ENCODE measurements at regions not wholly inside any gene's neighbourhood (a gene's known extent, or its start where the extent isn't known, plus 50 kb on each side); places are given as distances from the start of the nearest gene placed in this dataset.
A peak's percentile ranks its signal among the peaks of the same experiment; 100 is the strongest.
"Not testable (repeated sequence)": the region's sequence is repeated elsewhere in the genome, so short reads cannot be mapped to it uniquely, and the experiment has no call there.

DNA sequence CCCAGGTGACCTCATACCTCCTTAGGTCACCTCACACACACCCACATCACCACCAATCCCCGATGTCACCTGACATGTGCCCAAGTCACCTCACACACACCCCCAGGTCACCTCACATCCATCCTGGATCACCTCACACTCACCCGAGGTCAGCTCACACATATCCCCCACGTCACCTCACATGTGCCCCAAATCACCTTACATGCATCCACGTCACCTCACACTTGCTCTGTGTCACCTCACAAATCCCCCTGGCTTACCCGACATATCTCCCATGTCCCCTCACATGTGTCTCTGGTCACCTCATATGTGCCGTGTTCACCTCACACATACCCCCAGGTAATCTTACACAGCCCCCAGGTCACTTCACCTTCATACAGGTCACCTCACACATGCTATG, 864.6 kb downstream of the TMEM121 start:
- in situ Hi-C loops (cut with MboI; ENCODE audit: low pct_unique_long_range_greater_than_20kb, low sequenced_read_pairs, unreplicated experiment), result no loop called here
- DNase-seq (ENCODE audit: low spot score), result no peak

GRCh38 chr14:106393742-106394141, 867.4 kb downstream of the TMEM121 start:
- in situ Hi-C loops (cut with MboI; ENCODE audit: low pct_unique_long_range_greater_than_20kb, low sequenced_read_pairs, unreplicated experiment), result no loop called here
- no peak for TF ChIP-seq CTCF (IDR thresholded peaks at IDR 0.05; ENCODE audit: extremely low read depth, insufficient read depth, missing control alignments)
- DNase-seq (ENCODE audit: low spot score), result no peak

More for the DNA sequence above, 864.6 kb downstream of the TMEM121 start:
- no peak for TF ChIP-seq CTCF (IDR thresholded peaks at IDR 0.05; ENCODE audit: extremely low read depth, insufficient read depth, missing control alignments)

DNA sequence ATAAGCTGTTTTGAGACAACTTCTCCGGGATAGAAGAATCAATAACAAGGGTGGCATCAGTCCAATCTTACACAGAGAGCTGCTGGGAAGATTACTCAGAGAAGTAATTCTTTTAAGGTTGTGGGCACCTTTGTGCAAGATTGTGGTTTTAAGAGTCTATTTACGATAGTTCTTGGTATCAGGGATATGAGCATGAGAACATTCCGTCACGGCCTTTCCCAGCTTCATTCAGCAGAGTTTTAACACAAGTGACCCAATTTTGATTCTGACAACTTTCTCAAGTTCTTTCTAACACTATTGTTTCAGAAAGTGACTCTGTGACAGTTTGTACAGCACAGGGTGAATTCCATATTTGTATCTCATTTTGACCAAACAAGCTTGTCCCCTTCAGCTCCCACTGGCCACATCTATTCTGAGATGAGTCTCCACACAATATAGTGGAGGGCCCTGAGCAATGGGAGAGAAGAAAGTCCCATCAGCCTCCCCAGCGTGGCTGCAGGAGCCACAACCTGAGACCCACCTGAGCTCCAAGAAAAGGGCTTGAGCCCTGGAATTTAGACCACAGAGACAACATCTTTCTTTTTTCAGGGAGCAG, 869.2 kb downstream of the TMEM121 start:
- TF ChIP-seq CTCF (IDR thresholded peaks at IDR 0.05; ENCODE audit: extremely low read depth, insufficient read depth, missing control alignments), result no peak
- in situ Hi-C loops (cut with MboI; ENCODE audit: low pct_unique_long_range_greater_than_20kb, low sequenced_read_pairs, unreplicated experiment), result no loop called here
- DNase-seq (ENCODE audit: low spot score), result no peak

DNA sequence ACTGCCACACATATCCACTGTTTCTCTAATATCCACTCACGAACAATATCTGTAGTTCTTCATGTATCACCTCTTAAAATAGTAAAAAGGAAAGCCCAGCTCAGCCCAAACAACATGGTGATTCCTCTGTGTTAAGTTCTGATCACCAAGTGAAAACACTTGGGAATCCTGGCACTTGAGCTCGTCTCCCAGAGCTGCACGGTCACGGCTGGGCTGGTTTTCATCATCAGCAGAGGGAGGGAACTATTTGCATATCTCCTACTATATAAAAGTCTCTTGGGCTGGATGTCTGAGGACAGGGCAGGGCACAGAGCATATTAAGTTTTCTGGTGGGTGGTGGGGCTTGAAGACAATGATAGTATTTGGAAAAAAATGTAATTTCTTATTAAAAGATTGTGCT, 870.6 kb downstream of the TMEM121 start:
- no peak for TF ChIP-seq CTCF (IDR thresholded peaks at IDR 0.05; ENCODE audit: extremely low read depth, insufficient read depth, missing control alignments)
- DNase-seq (ENCODE audit: low spot score), result no peak
- in situ Hi-C loops (cut with MboI; ENCODE audit: low pct_unique_long_range_greater_than_20kb, low sequenced_read_pairs, unreplicated experiment), result no loop called here

- DNase-seq (ENCODE audit: low spot score); in situ Hi-C loops (cut with MboI; ENCODE audit: low pct_unique_long_range_greater_than_20kb, low sequenced_read_pairs, unreplicated experiment): not testable (repeated sequence)
Measured at GRCh38 chr14:106398931-106399331, 872.5 kb downstream of the TMEM121 start.

DNA sequence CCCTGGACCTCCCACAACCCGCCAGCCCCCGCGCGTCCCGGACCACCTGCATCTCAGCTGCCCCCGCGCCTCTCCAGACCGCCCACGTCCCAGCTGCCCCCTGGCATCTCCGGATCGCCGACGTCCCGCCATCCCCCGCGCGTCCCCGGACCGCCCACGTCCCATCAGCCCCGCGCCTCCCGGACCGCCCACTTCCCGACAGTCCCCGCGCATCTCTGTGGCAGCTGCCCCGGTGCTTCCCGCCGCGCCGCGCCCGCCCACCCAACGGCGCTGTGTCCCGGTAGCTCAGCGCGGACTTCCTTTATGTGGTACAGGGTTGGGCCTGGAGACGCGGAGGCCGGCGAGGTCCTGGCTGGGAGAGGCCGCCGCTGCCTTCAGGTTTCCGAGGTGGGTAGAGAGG, 874.9 kb downstream of the TMEM121 start:
- in situ Hi-C loops (cut with MboI; ENCODE audit: low pct_unique_long_range_greater_than_20kb, low sequenced_read_pairs, unreplicated experiment); DNase-seq (ENCODE audit: low spot score): not testable (repeated sequence)

- TF ChIP-seq CTCF (IDR thresholded peaks at IDR 0.05; ENCODE audit: extremely low read depth, insufficient read depth, missing control alignments), result peak; percentile 61
- DNase-seq (ENCODE audit: low spot score); in situ Hi-C loops (cut with MboI; ENCODE audit: low pct_unique_long_range_greater_than_20kb, low sequenced_read_pairs, unreplicated experiment): not testable (repeated sequence)
Measured at GRCh38 chr14:106410229-106410628, 883.8 kb downstream of the TMEM121 start.

- in situ Hi-C loops (cut with MboI; ENCODE audit: low pct_unique_long_range_greater_than_20kb, low sequenced_read_pairs, unreplicated experiment), result no loop called here
- no peak for DNase-seq (ENCODE audit: low spot score)
- no peak for TF ChIP-seq CTCF (IDR thresholded peaks at IDR 0.05; ENCODE audit: extremely low read depth, insufficient read depth, missing control alignments)
Measured at GRCh38 chr14:106414464-106414863, 888.1 kb downstream of the TMEM121 start.
